ENCODE measurements at regions not wholly inside any gene's neighbourhood (a gene's known extent, or its start where the extent isn't known, plus 50 kb on each side); places are given as distances from the start of the nearest gene placed in this dataset.
"Not testable (repeated sequence)": the region's sequence is repeated elsewhere in the genome, so short reads cannot be mapped to it uniquely, and the experiment has no call there.

DNA sequence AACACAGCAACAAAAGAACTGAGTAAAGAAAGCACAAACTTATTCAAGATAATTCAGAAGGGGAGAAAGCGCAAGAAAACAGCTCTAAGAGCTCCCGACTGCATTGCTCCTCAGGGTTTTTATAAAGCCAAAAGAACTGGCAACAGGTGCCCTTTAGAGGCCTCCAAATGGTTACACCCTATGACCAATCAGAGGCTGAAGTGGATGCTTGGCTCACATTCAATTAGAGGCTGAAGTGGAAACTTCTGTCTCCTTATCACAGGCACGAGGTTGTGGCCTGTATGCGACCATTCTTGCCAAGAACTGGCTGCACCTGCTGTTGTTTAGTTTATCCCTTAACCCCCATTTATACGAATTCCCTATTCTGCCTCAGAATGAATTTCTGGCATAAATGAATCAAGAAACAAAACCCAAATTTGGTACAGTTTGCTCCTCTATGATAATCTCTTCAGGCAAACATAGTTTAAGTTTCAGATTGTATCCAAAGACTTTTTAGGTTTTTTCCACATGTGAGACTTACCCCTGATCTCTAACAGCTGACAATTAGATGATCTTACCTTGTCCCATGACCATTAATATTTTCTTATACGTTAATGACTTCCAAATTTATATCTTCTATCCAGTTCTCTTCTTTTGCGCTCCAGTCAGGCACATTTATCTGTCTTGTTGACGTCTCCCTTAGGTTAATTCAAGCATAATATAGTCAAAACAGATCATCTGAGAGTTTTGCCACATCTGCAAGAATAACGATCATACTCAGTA lies 504.8 kb downstream of the NXPH1 start:
- peak; percentile 25 for DNase-seq

DNA sequence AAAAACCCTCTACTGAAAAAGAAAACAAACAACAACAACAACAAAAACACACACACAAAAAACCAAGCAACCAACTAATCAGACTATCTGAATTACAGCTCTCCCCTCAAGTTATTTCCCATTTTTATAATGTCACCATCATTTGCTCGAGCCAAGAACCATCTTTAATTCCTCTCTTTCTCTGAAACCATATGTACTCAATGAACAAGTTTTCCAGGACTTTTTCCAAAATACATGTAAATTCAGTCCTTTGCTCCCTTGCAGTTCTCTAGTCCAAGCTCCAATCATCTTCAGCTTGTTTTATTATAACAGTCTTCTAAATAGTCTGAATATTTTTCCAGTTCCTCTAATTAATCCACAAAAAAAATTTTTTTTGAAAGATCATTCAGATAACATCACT lies 506.0 kb downstream of the NXPH1 start:
- DNase-seq = no peak

- no peak for DNase-seq
These were observed 530.3 kb downstream of the NXPH1 start for GRCh38 chr7:8963722-8964121.

DNA sequence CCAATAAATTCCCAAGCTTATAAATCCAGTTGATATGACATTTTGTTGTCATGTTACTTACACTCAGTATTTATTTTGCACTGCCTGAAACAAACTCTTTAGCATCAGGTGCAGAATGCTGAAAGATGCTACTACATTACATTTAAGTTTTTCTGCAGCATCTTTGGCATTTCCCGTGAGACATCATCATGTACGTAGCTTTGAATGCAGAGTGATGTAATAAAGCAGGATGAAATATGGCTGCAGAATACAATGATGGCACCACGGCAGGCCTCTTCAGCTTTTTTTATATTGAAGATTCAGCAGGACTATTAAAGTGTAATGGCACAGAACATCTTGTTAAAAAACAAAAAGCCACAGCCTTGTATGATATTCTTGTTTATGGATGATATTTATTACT lies 531.8 kb downstream of the NXPH1 start:
- DNase-seq = no peak

DNA sequence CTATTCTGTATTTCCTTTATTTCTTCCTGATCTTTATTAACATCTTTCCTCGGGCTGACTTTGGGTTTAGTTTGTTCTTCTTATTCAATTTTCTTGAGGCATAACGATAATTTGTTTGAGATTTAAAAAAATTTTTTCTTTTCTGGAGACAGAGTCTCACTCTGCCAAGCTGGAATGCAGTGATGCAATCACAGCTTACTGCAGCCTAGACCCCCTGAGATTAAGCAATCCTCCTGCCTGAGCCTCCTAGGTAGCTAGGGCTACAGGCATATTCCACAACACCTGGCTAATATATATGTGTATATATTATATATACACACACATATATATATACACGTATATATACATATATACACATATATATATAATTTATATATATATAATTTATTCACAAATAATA lies 540.2 kb downstream of the NXPH1 start:
- DNase-seq = no peak

GRCh38 chr7:8975681-8976080 lies 542.3 kb downstream of the NXPH1 start:
- DNase-seq = no peak

DNA sequence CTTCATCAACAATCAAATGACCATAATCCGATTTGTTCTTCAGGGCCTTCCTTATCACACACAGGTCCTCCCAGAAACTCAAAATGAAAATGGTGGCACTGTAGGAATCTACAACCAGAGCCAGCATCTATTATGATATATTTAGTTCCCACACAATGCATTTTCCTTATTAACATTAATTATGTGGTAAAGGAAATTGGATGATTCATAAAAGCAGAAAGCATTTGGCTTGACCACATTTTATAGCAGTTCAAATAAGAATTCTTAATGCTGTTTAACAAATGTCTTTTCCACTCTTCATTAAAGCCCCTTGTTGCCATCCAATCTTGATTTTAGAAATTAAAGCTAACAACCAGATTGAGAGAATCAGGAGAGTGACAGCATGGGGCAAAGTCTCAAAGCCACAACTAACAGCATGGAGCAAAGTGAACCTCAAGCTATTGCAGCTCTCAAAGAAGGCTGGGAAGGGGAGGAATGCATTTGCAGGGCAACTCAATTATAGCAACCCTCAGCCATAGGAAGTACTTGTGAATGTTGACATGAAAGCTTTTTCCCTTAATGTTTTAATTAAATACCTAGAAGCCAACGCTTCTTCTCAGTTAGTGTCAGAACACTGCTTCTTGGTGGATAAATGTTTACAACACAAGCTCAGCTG lies 549.1 kb downstream of the NXPH1 start:
- DNase-seq = peak; percentile 20

- no peak for DNase-seq
These were observed 551.8 kb downstream of the NXPH1 start for GRCh38 chr7:8985255-8985654.

DNA sequence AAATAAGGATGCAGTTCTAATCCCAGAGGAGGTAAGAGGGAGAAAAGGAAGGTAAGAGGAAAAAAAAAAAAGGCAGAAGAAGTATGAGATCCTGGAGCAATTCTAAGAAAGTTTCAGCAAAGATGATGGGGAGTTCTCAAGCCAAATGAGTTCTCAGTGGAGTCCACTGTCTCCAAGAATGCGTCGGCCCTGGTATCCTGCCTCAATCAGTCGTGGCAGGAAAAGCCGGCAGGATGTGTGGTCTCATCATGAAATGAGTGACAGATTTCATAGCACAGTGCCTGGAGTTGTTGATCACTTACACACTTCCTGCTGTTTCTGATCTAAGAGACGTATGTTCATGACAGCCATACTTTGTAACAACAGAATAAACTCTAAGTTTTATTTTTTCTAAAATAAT lies 554.9 kb downstream of the NXPH1 start:
- DNase-seq = no peak

- DNase-seq = no peak
These were observed 557.8 kb downstream of the NXPH1 start for GRCh38 chr7:8991159-8991558.

DNA sequence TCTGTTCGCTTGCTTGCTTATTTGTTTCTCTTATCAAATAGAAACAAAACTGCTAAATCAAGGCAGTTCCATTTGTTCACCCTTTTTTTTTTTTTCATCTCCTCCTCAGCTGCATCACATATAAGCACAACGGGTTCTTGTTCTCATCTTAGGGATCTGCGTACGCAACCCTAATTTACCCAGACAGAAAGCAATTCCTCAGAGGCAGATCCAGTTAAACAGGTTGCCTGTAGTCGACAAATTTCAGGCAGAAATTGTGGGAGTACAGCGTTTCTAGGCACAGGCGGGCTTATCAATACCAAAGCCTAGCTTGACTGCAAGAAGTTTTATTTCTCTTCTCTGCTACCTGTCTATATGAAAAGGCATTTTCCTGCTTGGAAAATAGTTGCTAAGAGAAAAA lies 565.4 kb downstream of the NXPH1 start:
- DNase-seq = no peak

- no peak for DNase-seq
These were observed 580.5 kb downstream of the NXPH1 start for GRCh38 chr7:9013940-9014339.

GRCh38 chr7:9017286-9017685 lies 583.9 kb downstream of the NXPH1 start:
- no peak for DNase-seq

DNA sequence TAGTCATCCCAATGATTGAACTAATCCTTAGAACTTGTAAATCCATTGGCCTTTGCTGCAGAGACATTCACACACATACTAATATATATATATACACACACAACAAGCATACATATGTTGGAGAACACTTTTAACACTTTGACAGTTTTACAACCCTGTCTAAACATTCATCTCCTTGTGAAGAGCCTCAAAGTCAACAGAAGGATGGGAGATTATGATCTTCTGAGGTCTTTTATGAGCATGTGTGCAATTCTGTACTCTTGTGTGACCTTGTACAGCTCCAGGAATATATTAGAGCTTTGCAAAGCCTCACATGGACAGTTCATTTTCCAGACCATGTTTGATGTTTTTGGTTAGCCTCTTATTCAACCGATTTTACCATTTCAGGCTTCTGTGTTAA lies 589.0 kb downstream of the NXPH1 start:
- no peak for DNase-seq

GRCh38 chr7:9023675-9024294 lies 590.4 kb downstream of the NXPH1 start:
- DNase-seq = no peak

DNA sequence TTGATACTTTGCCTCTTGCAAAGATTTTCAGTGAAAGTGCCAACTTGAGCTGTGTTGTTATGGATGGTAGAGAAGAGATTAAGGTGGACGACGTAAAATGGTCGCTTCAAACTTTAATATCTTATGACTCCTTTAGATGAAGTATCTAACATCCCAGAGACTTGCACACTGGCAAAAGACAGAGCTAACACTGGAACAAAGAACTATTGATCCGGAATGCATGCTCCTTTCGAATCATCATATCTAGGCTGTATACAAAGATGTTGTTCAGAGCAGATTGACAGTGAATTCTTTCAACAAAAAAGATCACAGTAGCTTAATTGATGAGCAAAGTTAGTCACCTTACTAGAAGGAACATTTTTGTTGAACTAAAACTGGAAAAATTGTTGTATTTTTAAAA lies 592.7 kb downstream of the NXPH1 start:
- no peak for DNase-seq

GRCh38 chr7:9028012-9028411 lies 594.6 kb downstream of the NXPH1 start:
- no peak for DNase-seq

DNA sequence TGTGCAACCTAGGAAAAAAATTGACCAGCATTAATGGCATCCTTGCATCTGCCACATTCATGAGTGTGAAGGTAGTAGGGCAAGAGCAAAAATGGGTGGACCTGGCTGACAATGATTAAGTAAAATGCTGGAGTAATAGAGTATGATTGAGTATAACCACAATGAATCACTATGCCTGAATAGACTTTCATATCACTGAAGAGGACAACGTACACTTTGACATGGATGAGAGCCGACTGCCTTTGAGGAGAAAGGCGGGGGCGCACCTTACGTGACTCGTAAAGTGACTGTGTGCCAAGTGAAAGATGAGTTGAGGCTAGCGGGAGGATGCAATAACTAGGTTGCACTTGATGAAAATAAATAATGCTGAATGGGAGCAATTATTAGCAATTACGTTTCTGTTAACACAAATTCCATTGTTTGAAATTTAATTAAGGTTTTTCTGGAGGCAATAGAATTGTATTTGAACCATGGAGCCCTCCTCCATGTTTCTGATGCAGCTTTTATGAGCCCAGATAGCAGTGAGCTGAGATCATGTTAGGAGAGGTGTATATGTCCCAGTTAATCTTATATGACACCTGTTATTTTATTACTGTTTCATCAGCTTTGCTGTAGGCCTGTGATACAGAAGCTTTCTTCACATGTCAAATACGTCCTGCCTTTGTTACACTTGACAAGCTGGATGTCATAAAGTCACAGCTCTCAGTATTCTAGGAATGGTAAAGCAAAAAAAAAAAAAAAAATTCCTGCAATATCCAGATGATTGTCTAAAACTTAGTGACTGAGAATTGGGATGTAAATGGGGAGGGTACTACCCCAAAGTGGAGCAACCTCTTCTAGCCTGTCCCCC lies 596.5 kb downstream of the NXPH1 start:
- peak; percentile 12 for DNase-seq

- no peak for DNase-seq
These were observed 597.6 kb downstream of the NXPH1 start for GRCh38 chr7:9030976-9031375.

DNA sequence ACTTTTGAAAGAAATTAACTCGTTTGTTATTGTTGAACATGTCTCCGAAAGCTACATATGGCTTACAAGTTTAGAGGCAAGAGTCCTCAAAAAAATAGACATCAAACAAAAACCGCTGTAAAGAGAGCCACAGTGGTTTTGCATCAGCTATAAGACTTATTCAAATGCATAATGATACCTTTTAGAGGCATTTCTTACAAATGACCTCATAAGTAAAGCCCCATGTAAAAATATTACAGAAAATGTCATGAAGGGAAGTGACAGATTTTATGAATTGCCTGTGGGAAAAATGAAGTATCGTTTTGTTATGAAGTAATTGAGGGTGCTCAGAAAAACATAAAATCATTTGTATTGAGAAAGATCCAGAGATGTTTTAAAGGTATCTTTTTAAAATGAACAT lies 598.0 kb downstream of the NXPH1 start:
- no peak for DNase-seq

GRCh38 chr7:9036080-9036479 lies 602.7 kb downstream of the NXPH1 start:
- DNase-seq = no peak

GRCh38 chr7:9071160-9071762 lies 637.9 kb downstream of the NXPH1 start:
- DNase-seq = no peak

DNA sequence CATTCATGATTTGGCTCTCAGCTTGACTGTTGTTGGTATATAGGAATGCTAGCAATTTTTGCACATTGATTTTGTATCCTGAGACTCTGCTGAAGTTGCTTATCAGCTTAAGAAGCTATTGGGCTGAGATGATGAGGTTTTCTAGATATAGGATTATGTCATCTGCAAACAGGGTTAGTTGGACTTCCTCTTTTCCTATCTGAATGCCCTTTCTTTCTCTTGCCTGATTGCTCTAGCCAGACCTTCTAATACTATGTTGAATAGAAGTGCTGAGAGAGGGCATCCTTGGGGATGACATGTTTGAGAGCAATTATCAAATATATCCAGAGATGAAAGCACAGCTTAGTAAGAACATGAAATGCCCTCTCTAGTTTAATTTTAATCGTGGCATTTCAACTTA lies 642.4 kb downstream of the NXPH1 start:
- DNase-seq = not testable (repeated sequence)
